WTC11 (cell line): ENCODE measurements at regions not wholly inside any gene's neighbourhood (a gene's known extent, or its start where the extent isn't known, plus 50 kb on each side); places are given as distances from the start of the nearest gene placed in this dataset.

Experiments
- ATAC-seq: fragments of 200-7000 bp; cut with Tn5 transposase; 2 replicates; pipeline ENCODE4 v1.10.0; 2021; ENCODE audit warnings: mild to moderate bottlenecking, moderate library complexity
- CTCF ChIA-PET: fragments of 300-600 bp; sonication (Branson Sonifier 250); formaldehyde crosslinking; loops from one replicate; lab custom pipeline; 2021; ENCODE audit warnings: antibody characterized with exemption; lab: Charles Lee
- POLR2A ChIA-PET: fragments of 350-600 bp; sonication (Branson Sonifier 250); formaldehyde crosslinking; loops from one replicate; lab custom pipeline; 2021; ENCODE audit warnings: antibody characterized with exemption; lab: Charles Lee
- DNase-seq: peaks from one replicate; pipeline ENCODE4 v3.0.0; 2021; ENCODE audit warnings: low spot score
- H3K27ac Mint-ChIP-seq: 2 replicates; pipeline ENCODE4 v1.8.0; 2021; ENCODE audit warnings: mixed read lengths
- H3K27me3 Mint-ChIP-seq: 2 replicates; pipeline ENCODE4 v1.8.0; 2021; ENCODE audit warnings: low read depth, mild to moderate bottlenecking, moderate library complexity, mixed read lengths
- H3K36me3 Mint-ChIP-seq: 2 replicates; pipeline ENCODE4 v1.8.0; 2021; ENCODE audit warnings: mixed read lengths
- H3K4me1 Mint-ChIP-seq: 2 replicates; pipeline ENCODE4 v1.8.0; 2022; ENCODE audit warnings: mixed read lengths
- H3K4me3 Mint-ChIP-seq: 2 replicates; pipeline ENCODE4 v1.8.0; 2021; ENCODE audit warnings: mild to moderate bottlenecking, moderate library complexity, mixed read lengths
- H3K9me3 Mint-ChIP-seq: 2 replicates; pipeline ENCODE4 v1.8.0; 2021; ENCODE audit warnings: mixed read lengths
- AFF4 ChIP-seq: sonication (generic); formaldehyde crosslinking; IDR thresholded peaks from 2 replicates; pipeline ENCODE4 v1.8.1; 2023; ENCODE audit warnings: mild to moderate bottlenecking, missing genetic modification reagents, borderline replicate concordance
- ATF1 ChIP-seq: sonication (generic); formaldehyde crosslinking; IDR thresholded peaks from 2 replicates; pipeline ENCODE4 v1.8.1; 2023; ENCODE audit warnings: mild to moderate bottlenecking, moderate library complexity, missing genetic modification reagents
- CBFB ChIP-seq: sonication (generic); formaldehyde crosslinking; IDR thresholded peaks from 2 replicates; pipeline ENCODE4 v1.8.1; 2022; ENCODE audit warnings: mild to moderate bottlenecking, low read depth, missing genetic modification reagents
- ESRRA ChIP-seq: sonication (generic); formaldehyde crosslinking; IDR thresholded peaks from 2 replicates; pipeline ENCODE4 v1.8.1; 2022; ENCODE audit warnings: mild to moderate bottlenecking, missing genetic modification reagents, borderline replicate concordance
- KAT7 ChIP-seq: sonication (generic); formaldehyde crosslinking; IDR thresholded peaks from 2 replicates; pipeline ENCODE4 v1.8.1; 2023; ENCODE audit warnings: missing genetic modification reagents, mild to moderate bottlenecking, borderline replicate concordance
- NFE2L1 ChIP-seq: sonication (generic); formaldehyde crosslinking; IDR thresholded peaks from 2 replicates; pipeline ENCODE4 v1.8.1; 2023; ENCODE audit warnings: missing genetic modification reagents
- NR1H2 ChIP-seq: sonication (generic); formaldehyde crosslinking; IDR thresholded peaks from 2 replicates; pipeline ENCODE4 v1.9.0; 2021; ENCODE audit warnings: mild to moderate bottlenecking, moderate library complexity, missing genetic modification reagents
- TCF7 ChIP-seq: sonication (generic); formaldehyde crosslinking; IDR thresholded peaks from 2 replicates; pipeline ENCODE4 v1.8.0; 2022; ENCODE audit warnings: mild to moderate bottlenecking, low read depth, missing genetic modification reagents, moderate library complexity
- TEAD1 ChIP-seq: sonication (generic); formaldehyde crosslinking; IDR thresholded peaks from 2 replicates; pipeline ENCODE4 v1.8.0; 2022; ENCODE audit warnings: mild to moderate bottlenecking, missing genetic modification reagents
- TP53 ChIP-seq: sonication (generic); formaldehyde crosslinking; IDR thresholded peaks from 2 replicates; pipeline ENCODE4 v1.8.1; 2023; ENCODE audit warnings: mild to moderate bottlenecking, missing genetic modification reagents
- ZNF121 ChIP-seq: sonication (generic); formaldehyde crosslinking; IDR thresholded peaks from 2 replicates; pipeline ENCODE4 v1.8.0; 2023; ENCODE audit warnings: missing genetic modification reagents
- ZNF263 ChIP-seq: sonication (generic); formaldehyde crosslinking; IDR thresholded peaks from 2 replicates; pipeline ENCODE4 v1.8.1; 2022; ENCODE audit warnings: low read depth, mild to moderate bottlenecking, moderate library complexity, missing genetic modification reagents
- ZNF423 ChIP-seq: fragments of 250-450 bp; sonication (Bioruptor Pico); IDR thresholded peaks from 2 replicates; pipeline ENCODE4 v2.1.2; 2022; ENCODE audit warnings: mild to moderate bottlenecking, moderate library complexity
- ZNF671 ChIP-seq: fragments of 250-450 bp; sonication (Bioruptor Pico); IDR thresholded peaks from 2 replicates; pipeline ENCODE4 v1.8.0; 2021; ENCODE audit warnings: mild to moderate bottlenecking
- TF ChIP-seq, protein P1 (sequence below): sonication (generic); formaldehyde crosslinking; IDR thresholded peaks from 2 replicates; pipeline ENCODE4 v1.8.1; 2023; ENCODE audit warnings: mild to moderate bottlenecking, missing genetic modification reagents, moderate library complexity
- TF ChIP-seq, protein P2 (sequence below): sonication (generic); formaldehyde crosslinking; IDR thresholded peaks from 2 replicates; pipeline ENCODE4 v1.8.0; 2022; ENCODE audit warnings: mild to moderate bottlenecking, missing genetic modification reagents
- TF ChIP-seq, protein P3 (sequence below): fragments of 200-600 bp; IDR thresholded peaks from 2 replicates; pipeline ENCODE4 v1.8.0; 2022; ENCODE audit warnings: antibody characterized with exemption

DNA sequence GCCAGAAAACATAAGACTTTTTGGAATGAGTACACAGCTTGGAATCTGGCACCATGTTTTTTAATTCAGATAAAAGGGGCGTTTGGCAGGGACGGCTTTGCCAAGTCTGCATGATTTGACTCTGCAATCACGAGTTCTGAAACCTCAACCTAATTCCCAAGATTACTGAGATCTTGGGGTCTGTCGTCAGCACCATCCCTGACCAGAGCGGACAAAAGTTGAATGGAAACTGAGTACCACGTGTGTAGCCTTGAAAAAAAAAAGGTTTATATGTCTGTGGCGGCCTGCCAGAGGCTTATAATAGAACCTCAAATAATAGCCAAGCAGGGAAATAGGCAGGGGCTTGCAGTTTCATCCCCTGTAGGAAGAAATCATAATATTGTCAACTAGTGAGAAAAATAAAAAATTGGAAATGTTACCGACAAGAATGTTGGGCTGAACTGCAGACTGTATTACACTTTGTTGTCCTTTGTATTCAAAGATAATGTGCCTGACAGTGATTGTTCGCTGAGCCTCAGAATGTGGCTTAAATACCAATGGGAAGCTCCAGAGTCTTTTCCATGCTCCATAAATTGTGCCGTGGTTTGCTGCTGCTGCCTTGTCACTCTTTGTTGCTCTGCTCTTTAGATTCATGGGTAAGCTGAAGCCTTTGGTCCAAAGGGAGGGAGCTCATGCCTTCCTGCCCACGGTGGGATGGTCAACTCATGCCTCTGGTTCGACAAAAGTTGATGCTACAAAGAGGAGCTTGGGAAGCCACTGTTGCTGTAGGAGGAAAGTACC lies 118.8 kb upstream of the ARID1B start:
- Mint-ChIP-seq H3K27ac (no peak overlapping the region), H3K4me3 (no peak overlapping the region), H3K36me3 (no peaks in the 10 kb centered on the region), H3K27me3 (no peaks in the 10 kb centered on the region), H3K9me3 (peaks cover 22% of the 10 kb centered on the region), H3K4me1 (peaks cover 45% of the 10 kb centered on the region)
- ChIA-PET CTCF (interaction anchor here (1.3 kb wide), 1 partner anchor 21 kb away, joined by 4 read pairs; no protein-coding TSS in a partner anchor), POLR2A (no interaction called here)
- TF ChIP-seq TP53 (CRISPR knock-in tag) (no peak), CBFB (CRISPR knock-in tag) (no peak), ZNF263 (CRISPR knock-in tag) (no peak), AFF4 (no peak)
- TF ChIP-seq, protein P1, sequence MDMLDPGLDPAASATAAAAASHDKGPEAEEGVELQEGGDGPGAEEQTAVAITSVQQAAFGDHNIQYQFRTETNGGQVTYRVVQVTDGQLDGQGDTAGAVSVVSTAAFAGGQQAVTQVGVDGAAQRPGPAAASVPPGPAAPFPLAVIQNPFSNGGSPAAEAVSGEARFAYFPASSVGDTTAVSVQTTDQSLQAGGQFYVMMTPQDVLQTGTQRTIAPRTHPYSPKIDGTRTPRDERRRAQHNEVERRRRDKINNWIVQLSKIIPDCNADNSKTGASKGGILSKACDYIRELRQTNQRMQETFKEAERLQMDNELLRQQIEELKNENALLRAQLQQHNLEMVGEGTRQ (CRISPR knock-in tag) = no peak
- TF ChIP-seq, protein P2, sequence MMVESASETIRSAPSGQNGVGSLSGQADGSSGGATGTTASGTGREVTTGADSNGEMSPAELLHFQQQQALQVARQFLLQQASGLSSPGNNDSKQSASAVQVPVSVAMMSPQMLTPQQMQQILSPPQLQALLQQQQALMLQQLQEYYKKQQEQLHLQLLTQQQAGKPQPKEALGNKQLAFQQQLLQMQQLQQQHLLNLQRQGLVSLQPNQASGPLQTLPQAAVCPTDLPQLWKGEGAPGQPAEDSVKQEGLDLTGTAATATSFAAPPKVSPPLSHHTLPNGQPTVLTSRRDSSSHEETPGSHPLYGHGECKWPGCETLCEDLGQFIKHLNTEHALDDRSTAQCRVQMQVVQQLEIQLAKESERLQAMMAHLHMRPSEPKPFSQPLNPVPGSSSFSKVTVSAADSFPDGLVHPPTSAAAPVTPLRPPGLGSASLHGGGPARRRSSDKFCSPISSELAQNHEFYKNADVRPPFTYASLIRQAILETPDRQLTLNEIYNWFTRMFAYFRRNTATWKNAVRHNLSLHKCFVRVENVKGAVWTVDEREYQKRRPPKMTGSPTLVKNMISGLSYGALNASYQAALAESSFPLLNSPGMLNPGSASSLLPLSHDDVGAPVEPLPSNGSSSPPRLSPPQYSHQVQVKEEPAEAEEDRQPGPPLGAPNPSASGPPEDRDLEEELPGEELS = no peak
- no peak for DNase-seq
- ATAC-seq = no peak

DNA sequence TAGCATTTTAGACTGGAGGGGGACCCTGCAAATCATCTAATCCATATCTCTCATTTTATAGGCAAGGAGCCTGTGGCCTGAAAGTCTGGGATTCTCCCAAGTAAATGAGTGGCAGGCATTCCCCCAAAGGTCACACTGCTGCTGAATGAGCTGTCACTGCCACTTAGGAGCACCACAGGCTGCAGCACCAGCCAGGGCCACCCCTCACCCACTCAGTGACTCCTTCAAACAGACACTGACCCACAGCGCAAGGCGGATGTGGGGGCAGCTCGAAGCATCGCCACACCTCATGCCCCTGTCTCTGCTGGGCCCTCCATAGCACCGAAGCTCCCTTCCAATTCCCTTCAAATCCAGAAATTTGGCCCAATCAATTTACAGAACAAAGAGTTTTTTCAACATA lies 119.9 kb upstream of the ARID1B start:
- TF ChIP-seq ZNF121 (CRISPR knock-in tag) (no peak), TCF7 (CRISPR knock-in tag) (no peak), TEAD1 (CRISPR knock-in tag) (no peak), ATF1 (CRISPR knock-in tag) (no peak), NFE2L1 (CRISPR knock-in tag) (no peak), ESRRA (CRISPR knock-in tag) (no peak), NR1H2 (CRISPR knock-in tag) (no peak), ZNF671 (no peak), ZNF423 (no peak), KAT7 (no peak)
- TF ChIP-seq, protein P1 (CRISPR knock-in tag) = no peak
- TF ChIP-seq, protein P3, sequence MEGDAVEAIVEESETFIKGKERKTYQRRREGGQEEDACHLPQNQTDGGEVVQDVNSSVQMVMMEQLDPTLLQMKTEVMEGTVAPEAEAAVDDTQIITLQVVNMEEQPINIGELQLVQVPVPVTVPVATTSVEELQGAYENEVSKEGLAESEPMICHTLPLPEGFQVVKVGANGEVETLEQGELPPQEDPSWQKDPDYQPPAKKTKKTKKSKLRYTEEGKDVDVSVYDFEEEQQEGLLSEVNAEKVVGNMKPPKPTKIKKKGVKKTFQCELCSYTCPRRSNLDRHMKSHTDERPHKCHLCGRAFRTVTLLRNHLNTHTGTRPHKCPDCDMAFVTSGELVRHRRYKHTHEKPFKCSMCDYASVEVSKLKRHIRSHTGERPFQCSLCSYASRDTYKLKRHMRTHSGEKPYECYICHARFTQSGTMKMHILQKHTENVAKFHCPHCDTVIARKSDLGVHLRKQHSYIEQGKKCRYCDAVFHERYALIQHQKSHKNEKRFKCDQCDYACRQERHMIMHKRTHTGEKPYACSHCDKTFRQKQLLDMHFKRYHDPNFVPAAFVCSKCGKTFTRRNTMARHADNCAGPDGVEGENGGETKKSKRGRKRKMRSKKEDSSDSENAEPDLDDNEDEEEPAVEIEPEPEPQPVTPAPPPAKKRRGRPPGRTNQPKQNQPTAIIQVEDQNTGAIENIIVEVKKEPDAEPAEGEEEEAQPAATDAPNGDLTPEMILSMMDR = no peak
- Mint-ChIP-seq H3K4me1 (peaks cover 45% of the 10 kb centered on the region), H3K4me3 (no peak overlapping the region), H3K27ac (no peak overlapping the region; the same call in 1 of the 2 replicates), H3K36me3 (no peaks in the 10 kb centered on the region), H3K27me3 (no peaks in the 10 kb centered on the region), H3K9me3 (peaks cover 28% of the 10 kb centered on the region)
- ATAC-seq (no peak; the same call in 1 of the 2 replicates), DNase-seq (no peak)
- POLR2A ChIA-PET = no interaction called here
- CTCF ChIA-PET = no interaction called here
